GM18511 (cell line): ENCODE measurements at regions not wholly inside any gene's neighbourhood (a gene's known extent, or its start where the extent isn't known, plus 50 kb on each side); places are given as distances from the start of the nearest gene placed in this dataset.

Source experiments
- ATAC-seq: cut with Tn5 transposase; IDR thresholded peaks from one replicate; pipeline ENCODE4 v1.9.1; 2021; ENCODE audit warnings: mild to moderate bottlenecking, moderate library complexity; ENCODE audit not compliant: unreplicated experiment

DNA sequence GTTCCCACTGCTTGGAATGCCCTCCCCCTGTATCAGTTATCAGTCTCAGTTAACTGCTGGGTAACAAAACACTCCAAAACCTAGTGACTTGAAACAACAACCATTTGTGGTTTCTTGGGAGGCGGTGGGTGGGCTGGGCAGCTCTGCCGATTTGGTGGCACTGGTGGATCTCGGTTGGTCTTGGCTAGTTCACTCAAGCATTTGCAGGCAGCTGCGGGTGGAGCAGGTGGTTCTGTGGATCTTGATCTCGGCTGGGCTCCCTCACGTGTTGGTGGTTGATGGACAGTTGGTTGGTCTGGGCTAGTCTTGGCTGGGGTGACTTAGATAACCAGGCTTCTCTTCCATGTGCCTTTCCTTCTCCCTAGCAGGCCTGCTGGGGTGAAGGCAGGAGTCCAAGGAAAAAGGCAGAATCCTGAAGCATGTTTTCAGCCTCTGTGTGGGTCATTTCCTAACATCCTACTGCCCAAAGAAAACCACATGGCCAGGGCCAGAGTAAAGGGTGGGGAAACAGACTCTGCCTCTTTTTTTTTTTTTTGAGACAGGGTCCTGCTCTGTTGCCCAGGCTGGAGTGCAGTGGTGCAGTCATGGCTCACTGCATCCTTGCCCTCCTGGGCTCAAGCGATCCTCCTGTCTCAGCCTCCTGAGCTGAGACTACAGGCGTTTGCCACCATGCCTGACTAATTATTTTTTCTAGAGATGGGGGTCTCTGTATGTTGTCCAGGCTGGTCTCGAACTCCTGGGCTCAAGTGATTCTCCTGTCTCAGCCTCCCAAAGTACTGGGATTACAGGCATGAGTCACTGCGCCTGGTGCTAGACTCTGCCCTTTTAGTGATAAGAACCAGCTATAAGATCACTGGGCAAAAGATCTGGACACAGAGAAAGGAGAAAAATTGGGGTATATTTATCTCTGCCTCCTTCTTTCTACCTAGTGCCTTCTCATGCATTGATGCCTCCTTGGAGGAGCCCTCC is 183.7 kb downstream of the RGS3 start:
- no peak for ATAC-seq

DNA sequence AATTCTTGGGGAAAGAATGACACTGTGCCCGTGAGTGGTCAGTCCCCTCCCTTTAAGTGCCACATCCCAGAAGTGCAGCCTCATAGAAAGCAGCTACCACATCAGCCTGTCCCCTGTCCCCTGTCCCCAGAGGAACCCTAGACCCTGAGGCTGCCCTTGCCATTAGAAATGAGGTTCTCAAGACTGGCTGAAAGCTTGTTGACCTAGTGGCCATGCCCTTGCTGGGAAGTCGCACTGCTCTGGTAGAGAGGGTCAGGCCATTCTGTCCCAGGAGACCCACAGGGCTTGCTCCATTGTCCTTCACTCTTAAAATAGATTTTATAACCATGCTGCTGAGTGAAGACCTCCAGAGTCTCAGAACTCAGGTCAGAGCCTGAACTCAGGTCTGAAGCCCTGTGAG is 184.5 kb downstream of the RGS3 start:
- no peak for ATAC-seq

DNA sequence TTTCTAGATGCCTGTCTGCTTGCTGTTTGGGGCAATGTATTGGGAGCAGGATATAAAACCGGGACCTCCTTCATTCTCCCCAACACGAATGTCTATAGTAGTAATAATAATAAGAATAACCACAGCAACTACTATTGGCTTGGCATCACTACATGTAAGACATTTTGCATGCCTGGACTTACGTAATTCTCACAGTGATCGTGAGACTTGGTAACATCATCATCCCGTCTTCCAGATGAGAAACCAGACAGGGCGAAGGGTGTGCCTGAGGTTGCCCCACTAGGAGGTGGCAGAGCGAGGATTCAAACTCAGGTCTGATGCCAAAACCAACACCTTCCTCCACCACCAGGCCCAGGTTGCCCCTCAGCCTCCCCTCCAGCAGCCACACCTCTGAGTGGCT is 185.1 kb downstream of the RGS3 start:
- ATAC-seq, result no peak

DNA sequence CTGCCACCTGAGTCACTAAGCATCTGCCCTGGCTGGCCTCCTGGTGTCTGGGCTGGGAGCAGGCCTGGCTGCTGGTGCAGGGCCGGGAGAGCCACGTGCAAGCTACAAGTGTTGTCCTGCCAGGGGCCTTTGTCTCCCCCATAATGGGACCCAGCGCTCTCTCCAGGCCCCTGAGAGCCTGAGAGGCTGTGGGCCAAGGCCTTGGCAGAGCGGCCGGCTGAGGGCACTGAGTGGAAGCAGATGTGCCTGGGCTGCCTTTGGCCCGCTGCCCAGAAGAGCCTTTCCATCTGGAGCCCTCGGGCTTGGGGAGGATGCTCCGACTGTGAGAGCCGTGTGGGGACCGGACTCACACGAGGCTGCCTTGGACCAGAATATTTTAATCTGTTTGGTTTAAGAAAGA is 185.5 kb downstream of the RGS3 start:
- no peak for ATAC-seq

DNA sequence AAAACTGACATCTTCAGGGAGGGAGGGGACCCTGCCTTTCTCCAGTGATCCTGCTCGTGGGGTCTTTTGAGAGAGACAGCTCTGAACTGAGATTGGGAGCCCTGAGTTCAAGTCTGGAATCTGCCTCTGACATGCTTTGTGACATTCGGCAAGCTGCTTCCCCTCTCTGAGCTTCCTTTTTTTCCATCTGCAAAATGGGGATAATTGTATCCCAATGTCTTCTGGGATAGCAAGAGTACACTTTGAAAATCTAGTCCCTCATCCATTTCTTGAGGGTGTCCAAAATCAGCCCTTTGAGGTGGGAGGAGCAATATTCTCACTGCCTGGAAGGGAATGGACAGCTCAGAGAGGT is 186.3 kb downstream of the RGS3 start:
- no peak for ATAC-seq

DNA sequence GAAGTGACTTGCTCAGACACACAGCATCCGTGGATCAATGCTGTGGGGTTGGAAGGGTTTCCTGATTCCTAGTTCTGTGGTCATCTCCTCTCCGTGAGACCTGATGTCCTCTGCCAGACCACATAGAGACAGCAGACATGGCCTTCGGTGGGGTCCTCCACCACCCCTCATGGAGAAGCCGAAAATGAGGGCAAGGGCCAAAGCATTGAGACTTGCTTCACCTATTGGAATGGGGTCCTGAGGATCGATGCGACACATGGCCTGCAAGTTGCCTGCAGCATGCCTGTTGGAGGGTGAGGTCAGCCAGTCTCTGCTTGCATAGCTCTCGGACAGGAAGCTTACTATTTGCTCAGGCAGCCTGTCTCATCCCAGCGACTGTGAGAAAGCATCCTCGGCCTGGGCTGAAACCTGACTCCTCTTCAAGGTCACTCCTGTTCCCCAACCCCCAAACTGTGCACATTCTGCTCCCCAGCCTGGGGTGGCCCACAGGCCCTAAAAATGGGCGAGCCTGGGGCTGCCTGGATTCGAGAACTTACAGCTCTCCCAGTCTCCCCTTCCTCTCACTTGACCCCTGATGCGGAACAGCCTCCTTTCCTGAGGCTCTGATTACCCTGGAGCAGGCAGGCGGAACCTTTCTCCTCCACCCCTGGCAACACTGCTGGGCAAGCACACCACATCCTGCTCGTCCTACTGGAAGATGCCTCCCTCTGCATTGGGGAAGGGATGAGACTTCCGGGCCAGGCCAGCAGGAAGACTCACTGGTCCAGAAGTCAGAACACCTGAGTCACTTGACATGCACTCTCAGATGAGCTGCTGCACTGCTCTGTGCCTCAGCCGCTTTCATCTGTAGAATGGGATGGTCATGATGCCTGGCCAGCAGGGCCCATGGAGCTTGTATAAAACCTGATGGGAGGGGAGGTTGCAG is 186.9 kb downstream of the RGS3 start:
- ATAC-seq, result no peak

DNA sequence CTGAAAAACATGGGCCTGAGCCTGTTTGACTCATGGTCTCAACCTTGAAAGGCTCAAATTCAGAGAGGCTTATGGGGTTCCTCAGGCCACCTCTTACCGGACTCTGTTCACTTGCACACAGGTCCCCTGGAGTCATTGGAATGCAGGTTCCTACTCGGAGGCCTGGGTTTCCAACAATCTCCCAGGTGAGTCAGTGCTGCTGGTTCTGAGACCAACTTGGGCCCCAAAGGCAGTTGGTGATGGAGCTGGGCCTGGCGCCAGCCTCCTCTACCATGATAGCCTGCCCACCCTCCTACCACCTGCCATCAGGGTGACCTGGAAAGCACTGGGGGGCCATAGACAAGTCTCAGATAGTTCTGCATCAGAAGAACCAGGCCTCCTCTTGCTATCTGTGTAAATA is 188.4 kb downstream of the RGS3 start:
- ATAC-seq, result no peak

DNA sequence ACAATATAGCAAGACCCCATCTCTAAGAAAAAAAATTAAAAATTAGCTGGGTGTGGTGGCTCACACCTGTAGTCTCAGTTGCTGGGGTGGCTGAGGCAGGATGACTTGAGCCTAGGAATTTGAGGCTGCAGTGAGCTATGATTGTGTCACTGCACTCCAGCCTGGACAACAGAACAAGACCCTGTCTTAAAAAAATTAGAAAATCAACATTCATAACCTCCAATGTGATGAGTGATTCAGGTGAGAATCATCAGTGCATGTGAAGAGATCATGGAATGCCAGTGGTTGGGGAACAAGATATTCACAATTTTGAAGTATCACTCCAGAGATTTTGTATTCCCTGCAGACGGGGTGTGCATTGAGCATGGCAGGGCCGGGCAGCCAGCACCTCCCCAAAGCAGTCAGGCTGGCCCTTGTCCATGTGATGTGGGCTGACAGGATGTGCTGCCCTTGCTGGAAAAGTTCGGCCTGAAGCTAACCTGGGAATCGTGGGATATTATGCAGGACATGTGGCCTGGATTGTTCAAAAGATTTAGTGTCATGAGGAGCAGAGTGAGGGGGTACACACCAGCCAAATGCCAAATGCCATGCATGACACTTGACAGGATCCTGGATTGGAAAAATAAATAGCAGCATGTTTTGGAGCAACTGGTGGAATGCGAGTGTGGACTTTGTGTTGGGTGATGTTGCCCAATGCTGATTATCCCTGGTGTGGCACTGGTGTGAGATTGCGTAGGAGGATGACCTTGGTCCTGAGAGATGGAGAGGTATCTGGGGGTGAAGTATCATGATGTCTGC is 189.0 kb downstream of the RGS3 start:
- ATAC-seq, result no peak

DNA sequence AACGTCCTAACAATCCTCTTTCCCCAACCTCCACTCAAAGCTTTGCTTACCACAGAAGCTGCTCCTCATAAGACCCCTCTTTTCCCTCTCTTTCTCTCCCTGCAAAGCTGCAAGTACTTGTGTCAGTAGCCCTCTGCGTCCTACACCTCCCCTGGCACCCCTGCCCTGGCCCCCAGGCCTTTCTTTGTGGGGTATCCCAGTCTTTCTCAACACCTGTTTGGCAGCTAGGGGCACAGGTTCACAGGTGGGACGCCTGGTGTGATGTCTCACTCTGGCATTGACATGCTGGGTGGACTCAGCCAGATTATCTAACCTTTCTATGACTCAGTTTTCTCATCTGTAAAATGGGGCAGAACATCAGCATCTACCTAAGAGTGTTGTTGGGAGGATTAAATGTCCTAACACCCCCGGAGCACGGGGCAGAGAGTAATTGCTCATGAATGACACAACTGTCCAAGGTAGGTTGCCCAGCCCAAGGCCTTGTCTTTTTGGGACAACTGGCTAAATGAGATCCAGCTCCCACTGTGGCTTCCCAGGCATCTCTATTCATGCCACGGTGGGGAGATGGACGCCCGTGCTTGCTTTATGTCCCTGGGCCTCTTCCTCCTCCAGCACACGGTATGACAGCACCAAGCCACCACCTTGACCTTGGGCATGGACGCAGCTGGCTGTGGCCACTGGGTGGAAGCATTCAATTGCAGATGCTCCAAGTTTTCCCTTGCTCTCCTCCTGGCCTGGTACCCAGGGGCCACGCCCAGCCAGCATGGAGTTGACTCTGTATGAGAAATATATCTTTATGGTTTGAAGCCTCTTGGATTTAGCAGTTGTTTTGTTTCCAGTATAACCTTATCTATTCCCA is 190.4 kb downstream of the RGS3 start:
- no peak for ATAC-seq

DNA sequence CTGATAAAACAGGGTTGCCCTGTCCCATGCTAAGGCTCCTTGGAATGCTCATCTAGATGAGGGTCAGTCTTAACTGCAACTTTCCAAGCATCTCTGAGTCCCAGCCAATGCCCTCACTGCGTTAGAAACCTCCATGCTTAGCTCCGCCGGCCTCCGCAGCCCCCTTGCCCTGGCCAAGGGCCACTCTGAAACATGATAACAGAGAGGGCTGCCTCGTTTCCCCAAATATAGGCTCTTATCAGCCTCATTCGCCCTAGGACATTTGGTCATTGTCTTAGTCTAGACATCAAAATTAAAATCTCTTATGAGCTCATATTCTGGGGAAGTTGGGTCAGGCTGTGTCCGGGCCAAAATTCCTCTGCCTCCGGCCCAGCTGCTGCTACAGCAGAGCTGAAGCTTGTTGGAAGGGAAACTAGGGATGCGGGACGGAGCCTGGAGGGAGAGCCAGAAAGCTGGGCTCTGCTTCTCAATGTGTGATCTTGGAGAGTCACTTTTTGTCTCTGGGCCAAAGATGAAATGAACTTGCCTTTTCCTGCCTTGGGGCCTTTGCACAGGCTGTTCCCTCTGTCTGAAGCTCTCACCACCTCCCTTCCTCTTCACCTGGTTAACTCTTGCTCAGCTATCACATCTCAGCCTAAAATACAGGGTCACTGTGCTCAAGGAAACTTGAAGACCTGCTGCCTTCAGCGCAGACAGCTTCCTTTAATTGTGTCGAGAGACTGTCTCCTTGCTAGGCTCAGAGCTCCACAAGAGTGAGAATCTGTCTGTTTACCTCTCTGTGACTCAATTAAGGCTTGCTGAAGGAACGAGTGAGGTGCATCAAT is 191.3 kb downstream of the RGS3 start:
- ATAC-seq, result no peak

DNA sequence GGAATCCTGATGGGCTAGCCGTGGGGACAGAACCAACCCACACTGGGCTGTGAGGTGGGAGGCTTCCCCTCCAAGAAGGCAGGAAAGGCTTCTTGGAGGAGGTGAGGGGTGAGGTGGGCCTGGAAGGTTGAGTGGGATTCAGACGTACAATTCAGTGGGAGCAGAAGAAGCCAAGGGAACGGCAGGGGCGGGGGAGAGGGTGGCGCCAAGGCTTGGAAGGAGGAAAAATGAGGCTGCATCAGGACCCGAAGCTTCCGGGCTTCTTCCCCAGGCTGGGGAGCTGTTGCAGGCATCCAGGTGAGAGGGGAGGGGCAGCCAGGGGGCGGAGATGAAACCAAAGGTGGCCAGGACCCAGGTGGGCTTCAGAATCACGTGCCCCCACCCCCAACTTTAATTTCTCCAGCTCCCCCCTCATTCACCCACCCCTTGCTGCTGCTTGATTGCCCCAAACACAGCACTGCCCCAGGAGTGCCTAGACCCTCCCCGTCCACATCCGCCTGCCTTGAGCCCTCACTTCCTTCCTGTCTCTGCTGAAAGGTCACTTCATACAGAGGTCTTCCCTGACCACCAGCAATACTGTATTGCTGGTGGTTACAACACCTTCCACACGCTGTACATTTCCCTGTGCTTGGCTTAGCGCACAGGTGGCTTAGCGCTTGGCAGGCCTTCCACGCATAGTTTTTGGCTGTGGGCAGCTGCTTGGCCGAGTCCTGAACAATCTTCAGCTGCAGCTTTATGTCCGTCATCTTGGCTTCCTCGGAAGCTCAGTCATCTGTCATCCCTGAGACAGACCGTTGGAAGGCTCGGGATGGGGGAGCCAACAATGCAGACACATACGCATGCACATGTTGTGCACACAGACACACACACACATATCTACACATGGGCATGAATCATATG is 193.5 kb downstream of the RGS3 start:
- no peak for ATAC-seq

DNA sequence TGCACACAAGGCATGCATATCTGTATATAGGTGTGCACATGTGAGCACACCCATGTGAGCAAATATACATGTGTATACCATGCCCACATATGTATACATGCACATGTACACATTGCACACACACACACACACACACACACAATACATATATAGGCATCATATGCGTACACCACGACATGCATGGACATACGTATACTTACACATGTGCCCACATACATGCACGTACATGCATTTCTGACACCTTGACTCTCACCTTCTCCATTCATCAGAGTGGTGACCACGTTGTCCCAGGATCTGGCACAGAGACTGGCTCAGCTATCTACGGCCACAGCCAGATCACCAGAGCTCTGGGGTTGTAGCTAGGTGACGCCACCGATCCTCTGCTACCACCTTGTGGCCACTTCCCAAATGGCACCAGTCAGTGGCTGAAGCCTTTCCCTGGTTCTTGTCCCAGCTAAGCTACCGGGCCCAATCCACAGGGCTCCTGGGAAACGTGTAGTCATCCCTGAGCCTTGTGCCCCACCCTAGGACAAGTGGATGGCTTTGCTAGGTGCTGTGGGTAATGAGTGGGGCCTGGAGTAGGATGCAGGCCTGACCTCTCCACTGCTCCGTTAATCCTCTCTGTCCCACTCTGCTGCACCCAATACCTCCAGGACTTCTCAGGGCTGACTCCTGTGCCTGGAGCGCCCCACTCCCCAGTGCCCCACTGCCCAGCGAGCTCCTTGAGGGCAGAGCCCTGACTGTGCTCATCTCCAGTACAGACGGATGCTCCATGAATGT is 194.4 kb downstream of the RGS3 start:
- peak; percentile 83 for ATAC-seq

DNA sequence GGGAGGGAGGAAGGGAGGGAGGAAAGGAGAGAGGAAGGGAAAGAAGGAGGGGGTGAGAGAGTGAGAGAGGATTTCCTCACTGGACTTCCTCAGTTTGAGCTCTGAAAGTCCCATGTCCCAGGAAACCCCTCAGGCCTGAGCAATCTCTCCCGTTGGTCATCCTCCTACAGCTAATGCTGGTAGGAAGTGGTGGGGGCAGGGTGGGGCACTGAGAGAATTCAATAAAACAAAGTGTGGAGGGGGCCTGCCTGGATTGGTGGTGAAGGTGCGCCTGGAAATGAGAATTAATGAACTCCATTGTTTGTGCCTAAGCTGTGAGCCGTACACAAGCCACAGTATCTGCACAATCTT is 195.0 kb downstream of the RGS3 start:
- no peak for ATAC-seq

DNA sequence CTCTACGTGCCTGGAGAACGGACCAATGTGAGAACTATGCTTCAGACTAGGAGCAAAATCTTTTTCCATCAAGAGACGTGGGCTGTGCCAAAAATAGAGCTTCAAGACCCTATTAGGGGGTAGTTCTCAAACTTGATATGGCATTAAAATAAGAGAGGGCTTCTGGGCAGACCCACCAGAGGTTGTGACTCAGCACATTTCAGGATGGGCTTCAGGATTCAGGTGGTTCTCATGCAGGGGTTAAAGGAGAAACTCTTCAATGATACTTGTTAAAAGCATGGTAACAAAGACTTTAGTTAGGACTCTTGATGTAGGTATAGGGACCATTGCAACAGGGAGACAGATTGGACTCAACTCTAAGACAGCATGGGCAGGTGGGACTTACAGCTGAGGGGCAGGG is 195.5 kb downstream of the RGS3 start:
- no peak for ATAC-seq

DNA sequence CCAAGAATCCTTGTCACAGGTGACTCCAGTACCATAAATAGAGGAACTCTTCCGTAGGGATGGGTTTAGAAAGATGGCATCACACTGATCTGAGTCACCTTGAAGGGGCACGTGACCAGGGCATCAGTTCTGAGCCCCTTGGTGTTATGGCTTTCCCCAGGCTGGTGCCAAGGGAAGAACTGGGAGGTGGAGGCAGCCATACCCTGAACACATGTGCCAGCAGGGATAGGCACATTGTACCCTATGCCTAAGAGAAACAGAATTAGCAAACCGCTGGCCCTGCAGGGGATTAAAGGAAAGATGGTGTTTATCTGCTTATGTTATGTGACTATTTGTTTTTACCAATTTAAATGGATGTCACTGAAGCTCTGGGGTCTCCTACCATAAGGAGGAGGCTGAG is 196.2 kb downstream of the RGS3 start:
- no peak for ATAC-seq

DNA sequence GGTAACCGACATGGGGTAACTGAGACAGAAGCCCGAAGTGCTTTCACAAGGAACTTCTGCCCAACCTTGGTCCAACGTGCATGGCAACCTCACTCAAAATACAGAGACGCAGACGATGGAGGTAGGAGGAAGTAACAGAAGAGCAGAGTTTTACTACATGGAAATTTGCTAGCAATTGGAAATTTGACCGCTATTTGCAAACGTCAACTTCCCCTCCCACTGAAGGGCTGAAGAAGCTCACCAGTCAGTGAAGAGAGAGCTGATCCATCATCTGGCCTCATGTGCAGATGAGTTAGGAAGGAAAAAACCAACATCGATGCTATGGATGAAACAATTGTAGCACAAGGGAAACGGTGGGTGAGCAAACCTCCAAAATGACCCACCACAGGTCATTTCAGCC is 196.7 kb downstream of the RGS3 start:
- ATAC-seq, result no peak

DNA sequence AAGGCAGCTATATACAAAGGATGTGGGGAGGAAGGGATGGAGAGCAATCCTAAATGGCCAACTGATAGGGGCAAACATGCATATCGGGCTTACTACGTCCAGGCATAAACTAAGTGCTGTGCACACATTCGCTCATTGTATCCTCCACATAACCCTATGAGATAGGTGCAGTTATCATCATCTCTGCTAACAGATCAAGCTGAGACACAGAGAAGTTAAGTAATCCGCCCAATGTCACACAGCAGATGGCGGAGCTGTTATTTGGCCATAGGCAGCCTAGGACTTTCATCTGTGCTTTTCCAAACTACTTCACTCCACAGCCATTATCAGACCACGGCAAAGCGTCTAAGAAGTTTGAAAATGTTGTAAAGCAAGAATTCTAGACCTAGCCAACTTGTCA is 197.5 kb downstream of the RGS3 start:
- ATAC-seq, result no peak
